ENCODE measurements at regions not wholly inside any gene's neighbourhood (a gene's known extent, or its start where the extent isn't known, plus 50 kb on each side); places are given as distances from the start of the nearest gene placed in this dataset.
"Not testable (repeated sequence)": the region's sequence is repeated elsewhere in the genome, so short reads cannot be mapped to it uniquely, and the experiment has no call there.

- DNase-seq (ENCODE audit: low spot score) = no peak
Observed at GRCh38 chr12:33192226-33192625, 247.4 kb downstream of the SYT10 start.

GRCh38 chr12:33187409-33187808, 252.2 kb downstream of the SYT10 start:
- DNase-seq (ENCODE audit: low spot score) = no peak

GRCh38 chr12:33184161-33184560, 255.5 kb downstream of the SYT10 start:
- no peak for DNase-seq (ENCODE audit: low spot score)

- DNase-seq (ENCODE audit: low spot score) = no peak
Observed at GRCh38 chr12:33182485-33182884, 257.1 kb downstream of the SYT10 start.

- no peak for DNase-seq (ENCODE audit: low spot score)
Observed at GRCh38 chr12:33180918-33181317, 258.7 kb downstream of the SYT10 start.

GRCh38 chr12:33166260-33166659, 269.7 kb upstream of the PKP2 start:
- DNase-seq (ENCODE audit: low spot score) = not testable (repeated sequence)

- no peak for DNase-seq (ENCODE audit: low spot score)
Observed at GRCh38 chr12:33156042-33156441, 259.5 kb upstream of the PKP2 start.

GRCh38 chr12:33147292-33147691, 250.7 kb upstream of the PKP2 start:
- DNase-seq (ENCODE audit: low spot score) = not testable (repeated sequence)

- DNase-seq (ENCODE audit: low spot score) = no peak
Observed at GRCh38 chr12:33129500-33129899, 232.9 kb upstream of the PKP2 start.

GRCh38 chr12:33125755-33126154, 229.2 kb upstream of the PKP2 start:
- no peak for DNase-seq (ENCODE audit: low spot score)

- no peak for DNase-seq (ENCODE audit: low spot score)
Observed at GRCh38 chr12:33116284-33116683, 219.7 kb upstream of the PKP2 start.

- no peak for DNase-seq (ENCODE audit: low spot score)
Observed at GRCh38 chr12:33115716-33116115, 219.1 kb upstream of the PKP2 start.

GRCh38 chr12:33111850-33112249, 215.3 kb upstream of the PKP2 start:
- DNase-seq (ENCODE audit: low spot score) = no peak

- DNase-seq (ENCODE audit: low spot score) = not testable (repeated sequence)
Observed at GRCh38 chr12:33107827-33108226, 211.2 kb upstream of the PKP2 start.

GRCh38 chr12:33093534-33093933, 197.0 kb upstream of the PKP2 start:
- no peak for DNase-seq (ENCODE audit: low spot score)

GRCh38 chr12:33087876-33088275, 191.3 kb upstream of the PKP2 start:
- DNase-seq (ENCODE audit: low spot score) = not testable (repeated sequence)

GRCh38 chr12:33076401-33076800, 179.8 kb upstream of the PKP2 start:
- DNase-seq (ENCODE audit: low spot score) = not testable (repeated sequence)

- DNase-seq (ENCODE audit: low spot score) = not testable (repeated sequence)
Observed at GRCh38 chr12:33075130-33075766, 178.7 kb upstream of the PKP2 start.

GRCh38 chr12:33061844-33062243, 165.3 kb upstream of the PKP2 start:
- no peak for DNase-seq (ENCODE audit: low spot score)

GRCh38 chr12:33054371-33054770, 157.8 kb upstream of the PKP2 start:
- DNase-seq (ENCODE audit: low spot score) = no peak

GRCh38 chr12:33052141-33053051, 155.8 kb upstream of the PKP2 start:
- DNase-seq (ENCODE audit: low spot score) = no peak

- no peak for DNase-seq (ENCODE audit: low spot score)
Observed at GRCh38 chr12:33047666-33048065, 151.1 kb upstream of the PKP2 start.

- no peak for DNase-seq (ENCODE audit: low spot score)
Observed at GRCh38 chr12:33044447-33044846, 147.9 kb upstream of the PKP2 start.

Measured in pons (tissue), 1 donor.